GM21447 (cell line): ENCODE measurements at regions not wholly inside any gene's neighbourhood (a gene's known extent, or its start where the extent isn't known, plus 50 kb on each side); places are given as distances from the start of the nearest gene placed in this dataset.
"Not testable (repeated sequence)": the region's sequence is repeated elsewhere in the genome, so short reads cannot be mapped to it uniquely, and the experiment has no call there.

Experiments
- ATAC-seq: cut with Tn5 transposase; IDR thresholded peaks from one replicate; pipeline ENCODE4 v1.9.1; 2021; ENCODE audit not compliant: unreplicated experiment

- no peak for ATAC-seq
Observed at GRCh38 chr10:86579883-86580520, 58.4 kb upstream of the WAPL start.

GRCh38 chr10:86580521-86580891, 58.9 kb upstream of the WAPL start:
- no peak for ATAC-seq

- peak; percentile 75 for ATAC-seq
Observed at GRCh38 chr10:86583983-86584382, 62.4 kb upstream of the WAPL start.

GRCh38 chr10:86585037-86585929, 63.7 kb upstream of the WAPL start:
- peak; percentile 90 for ATAC-seq

- no peak for ATAC-seq
Observed at GRCh38 chr10:86586516-86586915, 64.9 kb upstream of the WAPL start.

GRCh38 chr10:86588781-86589180, 65.6 kb upstream of the OPN4 start:
- ATAC-seq, result not testable (repeated sequence)

GRCh38 chr10:86591436-86591835, 62.9 kb upstream of the OPN4 start:
- ATAC-seq, result no peak

GRCh38 chr10:86592413-86592812, 61.9 kb upstream of the OPN4 start:
- ATAC-seq, result no peak

- ATAC-seq, result no peak
Observed at GRCh38 chr10:86594535-86594934, 59.8 kb upstream of the OPN4 start.

- no peak for ATAC-seq
Observed at GRCh38 chr10:86595496-86595895, 58.9 kb upstream of the OPN4 start.

- ATAC-seq, result no peak
Observed at GRCh38 chr10:86596266-86596665, 58.1 kb upstream of the OPN4 start.

- no peak for ATAC-seq
Observed at GRCh38 chr10:86597306-86597705, 57.0 kb upstream of the OPN4 start.

GRCh38 chr10:86598151-86598550, 56.2 kb upstream of the OPN4 start:
- no peak for ATAC-seq

GRCh38 chr10:86599041-86599440, 55.3 kb upstream of the OPN4 start:
- ATAC-seq, result no peak

- ATAC-seq, result peak; percentile 93
Observed at GRCh38 chr10:86599729-86600128, 54.6 kb upstream of the OPN4 start.

GRCh38 chr10:86600296-86600695, 54.1 kb upstream of the OPN4 start:
- no peak for ATAC-seq

- ATAC-seq, result no peak
Observed at GRCh38 chr10:86601956-86602602, 52.3 kb upstream of the OPN4 start.

GRCh38 chr10:86603256-86603655, 51.1 kb upstream of the OPN4 start:
- no peak for ATAC-seq
